H1 (cell line): ENCODE measurements at regions not wholly inside any gene's neighbourhood (a gene's known extent, or its start where the extent isn't known, plus 50 kb on each side); places are given as distances from the start of the nearest gene placed in this dataset.

Experiments used
- CBX5 ChIP-seq: fragments of 300-800, 300-1000 bp; sonication (generic); IDR thresholded peaks from 2 replicates; pipeline ENCODE4 v1.7.1; 2016; ENCODE audit warnings: antibody characterized with exemption, low read length, low read depth
- EZH2 ChIP-seq: fragments of 200-600 bp; sonication (generic); IDR thresholded peaks from 2 replicates; pipeline ENCODE4 v1.7.1; 2012; ENCODE audit warnings: low read depth, mild to moderate bottlenecking, moderate library complexity, low read length, inconsistent platforms; ENCODE audit not compliant: severe bottlenecking
- GTF2F1 ChIP-seq: IDR thresholded peaks from 2 replicates; pipeline ENCODE4 v1.6.1; 2012; ENCODE audit warnings: low read depth, low read length, improper control_type of control experiment, borderline replicate concordance
- JUND ChIP-seq: IDR thresholded peaks from 2 replicates; pipeline ENCODE4 v1.6.1; 2011; ENCODE audit warnings: mild to moderate bottlenecking, improper control_type of control experiment, low read length
- POLR2A ChIP-seq, 2 experiments: IDR thresholded peaks; 1 replicate in 1 of 2; 2 replicates in 1 of 2; pipeline ENCODE4 v1.6.1; 2011; ENCODE audit warnings: low read depth in 2 of 2, low read length in 2 of 2, mild to moderate bottlenecking in 2 of 2; ENCODE audit errors: control extremely low read depth in 1 of 2
- POLR2AphosphoS5 ChIP-seq: IDR thresholded peaks from 2 replicates; pipeline ENCODE4 v1.6.1; 2011; ENCODE audit warnings: low read depth, low read length
- RNF2 ChIP-seq: fragments of 200-900, 300-1000 bp; sonication (generic); IDR thresholded peaks from 2 replicates; pipeline ENCODE4 v1.7.1; 2016; ENCODE audit warnings: borderline replicate concordance, low read depth, mild to moderate bottlenecking, antibody characterized with exemption, low read length; ENCODE audit not compliant: poor library complexity, severe bottlenecking; ENCODE audit errors: missing control alignments
- TAF7 ChIP-seq: optimal IDR thresholded peaks from 2 replicates; pipeline ENCODE3; 2011; ENCODE audit warnings: low read depth, mild to moderate bottlenecking, inconsistent platforms, low read length, moderate library complexity, borderline replicate concordance
- TCF12 ChIP-seq: IDR thresholded peaks from 2 replicates; pipeline ENCODE4 v1.6.1; 2011; ENCODE audit warnings: low read depth, mild to moderate bottlenecking, low read length
- TF ChIP-seq, protein P1 (sequence below), 3 experiments: IDR thresholded peaks; 1 replicate in 2 of 3; 2 replicates in 1 of 3; pipeline versions ENCODE4 v1.5.1 to v1.6.1; 2011; ENCODE audit warnings: low read length in 3 of 3, mild to moderate bottlenecking in 3 of 3, inconsistent platforms in 2 of 3, low read depth in 1 of 3, moderate library complexity in 1 of 3; ENCODE audit not compliant: insufficient read depth in 1 of 3; ENCODE audit errors: control extremely low read depth in 1 of 3

DNA sequence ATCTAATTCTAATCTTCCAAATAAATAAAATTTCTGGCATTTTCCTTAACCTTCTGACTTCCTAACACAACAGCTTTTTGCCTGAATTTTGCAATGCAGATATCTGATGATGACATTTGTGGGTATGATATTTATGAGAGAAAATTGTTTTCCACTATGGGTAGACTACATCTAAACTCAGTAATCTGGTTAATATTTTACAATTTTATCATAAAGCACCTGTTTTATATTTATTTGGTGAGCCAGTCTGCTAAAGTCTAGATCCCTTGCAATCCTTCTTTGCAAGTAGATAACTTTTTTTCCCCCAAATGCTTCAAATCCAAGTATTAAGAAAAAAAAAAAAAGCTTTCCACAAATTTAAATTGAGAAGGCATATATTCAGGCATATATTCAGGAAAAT, 246.2 kb upstream of the DAB2 start:
- no peak for TF ChIP-seq CBX5
- no peak for TF ChIP-seq RNF2
- no peak for TF ChIP-seq POLR2A (IDR thresholded peaks at IDR 0.05; ENCODE audit: control extremely low read depth in 1 of 2, low read depth in 2 of 2, low read length in 2 of 2)
- no peak for TF ChIP-seq TCF12
- TF ChIP-seq, protein P1, sequence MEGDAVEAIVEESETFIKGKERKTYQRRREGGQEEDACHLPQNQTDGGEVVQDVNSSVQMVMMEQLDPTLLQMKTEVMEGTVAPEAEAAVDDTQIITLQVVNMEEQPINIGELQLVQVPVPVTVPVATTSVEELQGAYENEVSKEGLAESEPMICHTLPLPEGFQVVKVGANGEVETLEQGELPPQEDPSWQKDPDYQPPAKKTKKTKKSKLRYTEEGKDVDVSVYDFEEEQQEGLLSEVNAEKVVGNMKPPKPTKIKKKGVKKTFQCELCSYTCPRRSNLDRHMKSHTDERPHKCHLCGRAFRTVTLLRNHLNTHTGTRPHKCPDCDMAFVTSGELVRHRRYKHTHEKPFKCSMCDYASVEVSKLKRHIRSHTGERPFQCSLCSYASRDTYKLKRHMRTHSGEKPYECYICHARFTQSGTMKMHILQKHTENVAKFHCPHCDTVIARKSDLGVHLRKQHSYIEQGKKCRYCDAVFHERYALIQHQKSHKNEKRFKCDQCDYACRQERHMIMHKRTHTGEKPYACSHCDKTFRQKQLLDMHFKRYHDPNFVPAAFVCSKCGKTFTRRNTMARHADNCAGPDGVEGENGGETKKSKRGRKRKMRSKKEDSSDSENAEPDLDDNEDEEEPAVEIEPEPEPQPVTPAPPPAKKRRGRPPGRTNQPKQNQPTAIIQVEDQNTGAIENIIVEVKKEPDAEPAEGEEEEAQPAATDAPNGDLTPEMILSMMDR (IDR thresholded peaks at IDR 0.05; ENCODE audit: control extremely low read depth in 1 of 3, insufficient read depth in 1 of 3, low read depth in 1 of 3, low read length in 3 of 3) = no peak
- TF ChIP-seq TAF7 = no peak
- no peak for TF ChIP-seq EZH2
- no peak for TF ChIP-seq GTF2F1
- no peak for TF ChIP-seq POLR2AphosphoS5
- TF ChIP-seq JUND = no peak
